Sigmoid colon (tissue), 6 donors: ENCODE measurements at regions not wholly inside any gene's neighbourhood (a gene's known extent, or its start where the extent isn't known, plus 50 kb on each side); places are given as distances from the start of the nearest gene placed in this dataset.

Experiments used
- DNase-seq: peaks from one replicate; pipeline ENCODE4 v3.0.0-alpha.2; 2019
- H3K27ac ChIP-seq, 4 donors: fragments of 200-600 bp; sonication (generic); one replicate each; pipeline ENCODE4 v1.5.1; 2016 to 2019; ENCODE audit warnings: mild to moderate bottlenecking in 1 of 4
- H3K27me3 ChIP-seq, 3 donors: fragments of 200-600 bp; sonication (generic); one replicate each; pipeline ENCODE4 v1.5.1; 2019; ENCODE audit warnings: mild to moderate bottlenecking in 1 of 3
- H3K36me3 ChIP-seq, 4 donors: fragments of 200-600 bp; sonication (generic); one replicate each; pipeline ENCODE4 v1.5.1; 2016 to 2019
- H3K4me1 ChIP-seq, 4 donors: fragments of 200-600 bp; sonication (generic); one replicate each; pipeline ENCODE4 v1.5.1; 2017 to 2019
- H3K4me3 ChIP-seq, 4 donors: fragments of 200-600 bp; sonication (generic); one replicate each; pipeline ENCODE4 v1.5.1; 2017 to 2019; ENCODE audit warnings: mild to moderate bottlenecking in 2 of 4, moderate library complexity in 1 of 4
- H3K9me3 ChIP-seq, 4 donors: fragments of 200-600 bp in 3 of 4; sonication (generic) in 3 of 4; one replicate each; pipeline versions ENCODE4 v1.5.1 to v1.6.1; 2013 to 2019
- EP300 ChIP-seq, 4 donors: sonication (generic); formaldehyde crosslinking; IDR thresholded peaks; one replicate each; pipeline ENCODE4 v1.6.1; 2017; ENCODE audit warnings: antibody characterized with exemption in 4 of 4
- POLR2A ChIP-seq, 2 donors: fragments of 450-650 bp; IDR thresholded peaks; one replicate each; pipeline ENCODE4 v1.6.1; 2016; ENCODE audit warnings: antibody characterized with exemption in 2 of 2, mild to moderate bottlenecking in 2 of 2, moderate library complexity in 2 of 2
- POLR2AphosphoS5 ChIP-seq, 4 donors: sonication (generic); formaldehyde crosslinking; IDR thresholded peaks; one replicate each; pipeline ENCODE4 v1.6.1; 2017; ENCODE audit warnings: antibody characterized with exemption in 4 of 4
- WGBS, 2 donors: extraction: QIAGEN DNeasy Blood & Tissue Kit; methylation state at CpG; one replicate each; pipeline ENCODE4 v1.1.7; 2013; 5-methylcytosine and 5-hydroxymethylcytosine counted together
- intact Hi-C: fragments of 100-400 bp; cut with DNase I; formaldehyde crosslinking; loops from one replicate; pipeline ENCODE4 v1.15.1; 2023
- TF ChIP-seq, protein P1 (sequence below), 4 experiments: fragments of 450-650 bp in 3 of 4; fragments of 200-600 bp in 1 of 4; IDR thresholded peaks; one replicate each; pipeline ENCODE4 v1.5.1; 2016 to 2019; ENCODE audit warnings: antibody characterized with exemption in 4 of 4, mild to moderate bottlenecking in 3 of 4, moderate library complexity in 2 of 4
- donor health status: healthy with polysubstance abuse.
- donor health status: healthy.

- Histone ChIP-seq H3K27ac (no peak overlapping the region), H3K4me3 (no peak overlapping the region), H3K27me3 (no peaks in the 10 kb centered on the region), H3K4me1 (peaks cover 0 to 6% (median 2%) of the 10 kb centered on the region in 4 donors), H3K9me3 (peaks cover 0 to 9% (median 2%) of the 10 kb centered on the region in 4 donors), H3K36me3 (no peaks in the 10 kb centered on the region)
- intact Hi-C loops, result no loop called here
- no peak for DNase-seq
- TF ChIP-seq POLR2A (IDR thresholded peaks at IDR 0.05) (no peak), POLR2AphosphoS5 (IDR thresholded peaks at IDR 0.05) (no peak), EP300 (IDR thresholded peaks at IDR 0.05) (no peak)
- TF ChIP-seq, protein P1, sequence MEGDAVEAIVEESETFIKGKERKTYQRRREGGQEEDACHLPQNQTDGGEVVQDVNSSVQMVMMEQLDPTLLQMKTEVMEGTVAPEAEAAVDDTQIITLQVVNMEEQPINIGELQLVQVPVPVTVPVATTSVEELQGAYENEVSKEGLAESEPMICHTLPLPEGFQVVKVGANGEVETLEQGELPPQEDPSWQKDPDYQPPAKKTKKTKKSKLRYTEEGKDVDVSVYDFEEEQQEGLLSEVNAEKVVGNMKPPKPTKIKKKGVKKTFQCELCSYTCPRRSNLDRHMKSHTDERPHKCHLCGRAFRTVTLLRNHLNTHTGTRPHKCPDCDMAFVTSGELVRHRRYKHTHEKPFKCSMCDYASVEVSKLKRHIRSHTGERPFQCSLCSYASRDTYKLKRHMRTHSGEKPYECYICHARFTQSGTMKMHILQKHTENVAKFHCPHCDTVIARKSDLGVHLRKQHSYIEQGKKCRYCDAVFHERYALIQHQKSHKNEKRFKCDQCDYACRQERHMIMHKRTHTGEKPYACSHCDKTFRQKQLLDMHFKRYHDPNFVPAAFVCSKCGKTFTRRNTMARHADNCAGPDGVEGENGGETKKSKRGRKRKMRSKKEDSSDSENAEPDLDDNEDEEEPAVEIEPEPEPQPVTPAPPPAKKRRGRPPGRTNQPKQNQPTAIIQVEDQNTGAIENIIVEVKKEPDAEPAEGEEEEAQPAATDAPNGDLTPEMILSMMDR (IDR thresholded peaks at IDR 0.05), result no peak
Observed at GRCh38 chr12:93254911-93255310, 122.8 kb upstream of the NUDT4 start.

GRCh38 chr12:93256256-93256969 lies 121.3 kb upstream of the NUDT4 start:
- H3K4me3 ChIP-seq, result no peak overlapping the region
- peaks cover 0 to 6% (median 2%) of the 10 kb centered on the region in 4 donors for H3K4me1 ChIP-seq
- no peak overlapping the region for H3K27ac ChIP-seq

GRCh38 chr12:93261505-93262094 lies 116.1 kb upstream of the NUDT4 start:
- no peaks in the 10 kb centered on the region for H3K36me3 ChIP-seq
- WGBS, 2 donors, result 66 to 80% methylated on average over 5 of the region's 5 CpGs
- intact Hi-C loops, result no loop called here

More at GRCh38 chr12:93256256-93256969, 121.3 kb upstream of the NUDT4 start:
- H3K27me3 ChIP-seq, result no peaks in the 10 kb centered on the region
- no peak for DNase-seq
- TF ChIP-seq EP300 (IDR thresholded peaks at IDR 0.05), result no peak
- no peak for TF ChIP-seq POLR2A (IDR thresholded peaks at IDR 0.05)
- TF ChIP-seq, protein P1 (IDR thresholded peaks at IDR 0.05), result no peak
- no peak for TF ChIP-seq POLR2AphosphoS5 (IDR thresholded peaks at IDR 0.05)
- peaks cover 0 to 9% (median 2%) of the 10 kb centered on the region in 4 donors for H3K9me3 ChIP-seq
- 88 to 90% methylated on average over 2 of the region's 2 CpGs for WGBS, 2 donors
- intact Hi-C loops, result no loop called here
- no peaks in the 10 kb centered on the region for H3K36me3 ChIP-seq

DNA sequence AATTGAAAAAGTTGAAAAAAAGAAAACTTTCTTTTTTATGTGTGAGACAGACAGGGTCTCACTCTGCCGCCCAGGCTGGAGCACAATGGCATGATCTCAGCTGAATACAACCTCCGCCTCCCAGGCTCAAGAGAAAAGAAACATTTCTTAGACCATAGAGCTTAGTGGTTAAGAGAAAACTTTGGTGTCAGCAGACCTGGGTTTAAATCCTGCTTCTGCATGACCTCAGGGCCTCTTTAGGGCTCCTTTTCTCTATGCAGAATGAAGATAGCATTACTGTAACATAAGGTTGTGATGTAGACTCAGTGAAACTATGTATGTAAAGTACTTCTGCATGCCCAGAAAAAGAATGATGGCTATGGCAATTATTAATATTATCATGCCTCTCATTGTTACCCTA lies 104.7 kb upstream of the NUDT4 start:
- Histone ChIP-seq H3K36me3 (no peaks in the 10 kb centered on the region), H3K9me3 (peaks cover 0 to 3% (median 0%) of the 10 kb centered on the region in 4 donors), H3K27ac (no peak overlapping the region), H3K27me3 (no peaks in the 10 kb centered on the region), H3K4me3 (no peak overlapping the region), H3K4me1 (no peaks in the 10 kb centered on the region)
- WGBS, 2 donors, result 91 to 95% methylated on average over 2 of the region's 2 CpGs
- TF ChIP-seq, protein P1 (IDR thresholded peaks at IDR 0.05), result no peak
- TF ChIP-seq EP300 (IDR thresholded peaks at IDR 0.05), result no peak
- no peak for TF ChIP-seq POLR2AphosphoS5 (IDR thresholded peaks at IDR 0.05)
- TF ChIP-seq POLR2A (IDR thresholded peaks at IDR 0.05), result no peak
- intact Hi-C loops, result no loop called here
- no peak for DNase-seq

More at GRCh38 chr12:93261505-93262094, 116.1 kb upstream of the NUDT4 start:
- TF ChIP-seq POLR2A (IDR thresholded peaks at IDR 0.05) (no peak), POLR2AphosphoS5 (IDR thresholded peaks at IDR 0.05) (no peak), EP300 (IDR thresholded peaks at IDR 0.05) (no peak)
- TF ChIP-seq, protein P1 (IDR thresholded peaks at IDR 0.05), result no peak
- no peak overlapping the region for H3K27ac ChIP-seq
- peaks cover 0 to under 1% (median 0%) of the 10 kb centered on the region in 4 donors for H3K4me1 ChIP-seq
- H3K9me3 ChIP-seq, result no peaks in the 10 kb centered on the region
- H3K27me3 ChIP-seq, result no peaks in the 10 kb centered on the region
- no peak overlapping the region for H3K4me3 ChIP-seq
- no peak for DNase-seq
